ENCODE measurements at regions not wholly inside any gene's neighbourhood (a gene's known extent, or its start where the extent isn't known, plus 50 kb on each side); places are given as distances from the start of the nearest gene placed in this dataset.

- Histone ChIP-seq H3K9me3 (no peaks in the 10 kb centered on the region), H3K27ac (replicated peaks in 1 of 4) (no peak overlapping the region), H3K4me3 (no peak overlapping the region), H3K36me3 (no peaks in the 10 kb centered on the region), H3K4me1 (no peaks in the 10 kb centered on the region), H3K27me3 (no peaks in the 10 kb centered on the region)
- WGBS: 53% methylated on average over 4 of the region's 4 CpGs
- no peak for DNase-seq (ENCODE audit: extremely low spot score)
- TF ChIP-seq POLR2AphosphoS5 (IDR thresholded peaks at IDR 0.05) (no peak), CTCF (IDR thresholded peaks at IDR 0.05) (no peak), EP300 (IDR thresholded peaks at IDR 0.05) (no peak), POLR2A (IDR thresholded peaks at IDR 0.05; ENCODE audit: low read depth) (no peak)
- intact Hi-C loops (cut with DNase I): no loop called here
Observed at GRCh38 chr3:163838769-163839168, 1239.5 kb downstream of the SI start.

DNA sequence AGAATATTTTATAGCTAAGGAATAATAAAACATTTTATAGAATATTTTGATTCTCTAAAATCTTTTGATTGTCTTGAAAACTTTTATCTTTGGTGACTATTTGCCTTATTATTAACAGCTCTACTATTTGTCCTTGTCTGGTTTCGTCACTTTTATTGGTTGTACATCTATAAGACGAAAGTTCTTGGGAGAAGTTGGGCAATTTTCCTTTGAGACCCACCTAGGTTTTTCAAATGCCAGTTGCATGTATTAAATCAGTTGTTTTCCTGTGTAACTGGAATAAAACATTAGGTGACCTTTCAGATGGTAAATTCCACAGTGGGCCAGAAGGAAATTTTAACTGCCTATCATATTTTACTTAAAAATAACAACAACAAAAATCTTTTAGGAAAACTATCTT is 1245.7 kb downstream of the SI start:
- WGBS: 87% methylated on average over 2 of the region's 2 CpGs

GRCh38 chr3:163821841-163822240 is 1256.5 kb downstream of the SI start:
- TF ChIP-seq EP300 (IDR thresholded peaks at IDR 0.05): no peak
- no peak for TF ChIP-seq POLR2A (IDR thresholded peaks at IDR 0.05; ENCODE audit: low read depth)
- TF ChIP-seq CTCF (IDR thresholded peaks at IDR 0.05): no peak
- TF ChIP-seq POLR2AphosphoS5 (IDR thresholded peaks at IDR 0.05): no peak
- DNase-seq (ENCODE audit: extremely low spot score): no peak
- Histone ChIP-seq H3K4me1 (no peaks in the 10 kb centered on the region), H3K9me3 (peaks cover 0 to 5% (median 0%) of the 10 kb centered on the region in 4 donors), H3K27me3 (no peaks in the 10 kb centered on the region), H3K27ac (replicated peaks in 1 of 4) (no peak overlapping the region), H3K4me3 (no peak overlapping the region), H3K36me3 (no peaks in the 10 kb centered on the region)
- intact Hi-C loops (cut with DNase I): no loop called here
- 97% methylated on average over 1 of the region's 1 CpG for WGBS

More for the DNA sequence above, 1245.7 kb downstream of the SI start:
- Histone ChIP-seq H3K4me3 (no peak overlapping the region), H3K27me3 (no peaks in the 10 kb centered on the region), H3K27ac (replicated peaks in 1 of 4) (no peak overlapping the region), H3K36me3 (no peaks in the 10 kb centered on the region), H3K4me1 (no peaks in the 10 kb centered on the region), H3K9me3 (no peaks in the 10 kb centered on the region)
- TF ChIP-seq POLR2AphosphoS5 (IDR thresholded peaks at IDR 0.05): no peak
- no peak for TF ChIP-seq EP300 (IDR thresholded peaks at IDR 0.05)
- no peak for TF ChIP-seq POLR2A (IDR thresholded peaks at IDR 0.05; ENCODE audit: low read depth)
- TF ChIP-seq CTCF (IDR thresholded peaks at IDR 0.05): no peak
- no peak for DNase-seq (ENCODE audit: extremely low spot score)
- intact Hi-C loops (cut with DNase I): no loop called here

DNA sequence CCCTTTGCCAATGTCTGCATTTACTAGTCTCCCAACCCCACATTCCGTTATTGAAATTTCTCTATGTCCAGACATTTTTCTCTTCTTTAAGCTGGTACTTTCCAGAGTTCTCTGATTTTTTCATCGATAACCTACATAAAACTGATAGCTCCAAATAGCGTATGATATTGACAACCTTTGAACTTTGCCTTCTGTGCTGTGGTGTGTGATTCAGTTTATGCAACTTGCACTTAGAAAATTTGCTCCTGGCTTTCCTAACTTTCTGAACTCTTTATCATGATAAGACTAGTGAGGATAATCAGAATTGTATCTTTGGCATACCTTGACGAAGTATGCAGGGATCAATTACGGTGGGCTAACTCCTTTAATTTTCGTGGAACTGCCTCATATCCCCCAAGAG is 1261.3 kb downstream of the SI start:
- no peak for TF ChIP-seq POLR2AphosphoS5 (IDR thresholded peaks at IDR 0.05)
- no peak for TF ChIP-seq POLR2A (IDR thresholded peaks at IDR 0.05; ENCODE audit: low read depth)
- no peak for TF ChIP-seq CTCF (IDR thresholded peaks at IDR 0.05)
- TF ChIP-seq EP300 (IDR thresholded peaks at IDR 0.05): no peak
- no peaks in the 10 kb centered on the region for H3K36me3 ChIP-seq
- intact Hi-C loops (cut with DNase I): no loop called here
- no peak overlapping the region for H3K4me3 ChIP-seq
- no peaks in the 10 kb centered on the region for H3K27me3 ChIP-seq
- H3K4me1 ChIP-seq: no peaks in the 10 kb centered on the region
- H3K27ac ChIP-seq (replicated peaks in 1 of 4): no peak overlapping the region
- H3K9me3 ChIP-seq: peaks cover 0 to 5% (median 0%) of the 10 kb centered on the region in 4 donors
- 94% methylated on average over 6 of the region's 6 CpGs for WGBS
- no peak for DNase-seq (ENCODE audit: extremely low spot score)

DNA sequence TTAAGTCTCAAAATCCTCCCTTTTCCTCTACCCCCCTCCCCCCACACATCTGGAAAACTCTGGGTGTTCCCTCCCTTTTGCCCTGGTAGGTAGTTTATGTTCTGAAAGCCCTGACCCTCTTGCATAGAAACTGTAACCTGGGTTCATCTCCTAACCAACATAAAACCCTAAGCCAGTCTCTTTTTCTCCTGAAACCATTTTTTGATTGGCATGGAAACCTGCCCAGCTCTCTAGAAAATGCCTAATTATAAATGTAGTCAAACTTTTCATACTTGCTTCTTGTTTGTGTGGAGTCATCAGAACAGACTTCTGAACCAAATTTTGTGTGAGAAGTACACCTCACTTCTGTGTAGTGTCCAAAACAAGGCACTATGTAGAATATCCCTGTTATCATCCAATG is 1264.4 kb downstream of the SI start:
- DNase-seq (ENCODE audit: extremely low spot score): no peak
- H3K27me3 ChIP-seq: no peaks in the 10 kb centered on the region
- intact Hi-C loops (cut with DNase I): no loop called here
- H3K4me3 ChIP-seq: no peak overlapping the region
- no peak for TF ChIP-seq POLR2A (IDR thresholded peaks at IDR 0.05; ENCODE audit: low read depth)
- H3K27ac ChIP-seq (replicated peaks in 1 of 4): no peak overlapping the region
- no peaks in the 10 kb centered on the region for H3K4me1 ChIP-seq
- peaks cover 0 to 4% (median 0%) of the 10 kb centered on the region in 4 donors for H3K9me3 ChIP-seq
- H3K36me3 ChIP-seq: no peaks in the 10 kb centered on the region
